Spleen (tissue), 7 donors: ENCODE measurements at regions not wholly inside any gene's neighbourhood (a gene's known extent, or its start where the extent isn't known, plus 50 kb on each side); places are given as distances from the start of the nearest gene placed in this dataset.

Experiments
- CTCF ChIP-seq, 11 experiments: fragments of 200-600 bp in 7 of 11; fragments of 450-650 bp in 4 of 11; sonication (generic) in 4 of 11; IDR thresholded peaks in 8 of 11; conservative IDR thresholded peaks in 3 of 11; 1 replicate in 7 of 11; 2 replicates in 4 of 11; pipeline versions ENCODE4 v1.4.0 to v1.8.0; 2016 to 2021; ENCODE audit warnings: antibody characterized with exemption in 11 of 11, inconsistent platforms in 4 of 11, mild to moderate bottlenecking in 1 of 11
- POLR2A ChIP-seq, 3 donors: fragments of 450-650 bp; IDR thresholded peaks; one replicate each; pipeline ENCODE4 v1.5.1; 2017; ENCODE audit warnings: antibody characterized with exemption in 3 of 3, mild to moderate bottlenecking in 1 of 3
- POLR2AphosphoS5 ChIP-seq, 3 donors: sonication (generic); formaldehyde crosslinking; IDR thresholded peaks; one replicate each; pipeline ENCODE4 v1.5.1; 2017; ENCODE audit warnings: antibody characterized with exemption in 3 of 3
- donor health status: DM: no; HTN: no; CAD: no; lungs with moderate emphysema.
- donor health status: DM: no; HTN: no; CAD: no.
- donor health status: DM: no; HTN: no; CAD: no.

- TF ChIP-seq CTCF (IDR thresholded peaks at IDR 0.05 in 8 of 11, conservative IDR thresholded peaks at IDR 0.05 in 3 of 11) (no peak), POLR2A (IDR thresholded peaks at IDR 0.05) (no peak), POLR2AphosphoS5 (IDR thresholded peaks at IDR 0.05) (no peak)
Observed at GRCh38 chr6:141413196-141413595, 719.5 kb upstream of the GJE1 start.
